ENCODE measurements at regions not wholly inside any gene's neighbourhood (a gene's known extent, or its start where the extent isn't known, plus 50 kb on each side); places are given as distances from the start of the nearest gene placed in this dataset.

- DNase-seq (ENCODE audit: insufficient read length, low spot score) (no peak), FAIRE-seq (no peak)
Observed at GRCh38 chr11:134678744-134679143, 266.7 kb upstream of the B3GAT1 start.

- FAIRE-seq, result no peak
- DNase-seq (ENCODE audit: insufficient read length, low spot score), result no peak
Observed at GRCh38 chr11:134677891-134678551, 266.0 kb upstream of the B3GAT1 start.

- no peak for FAIRE-seq
- DNase-seq (ENCODE audit: insufficient read length, low spot score), result no peak
Observed at GRCh38 chr11:134677397-134677822, 265.4 kb upstream of the B3GAT1 start.

GRCh38 chr11:134676516-134677287 is 264.7 kb upstream of the B3GAT1 start:
- DNase-seq (ENCODE audit: insufficient read length, low spot score), result no peak
- no peak for FAIRE-seq

GRCh38 chr11:134675983-134676382 is 263.9 kb upstream of the B3GAT1 start:
- no peak for FAIRE-seq
- DNase-seq (ENCODE audit: insufficient read length, low spot score), result no peak

- DNase-seq (ENCODE audit: insufficient read length, low spot score), result no peak
- no peak for FAIRE-seq
Observed at GRCh38 chr11:134674974-134675373, 262.9 kb upstream of the B3GAT1 start.

- DNase-seq (ENCODE audit: insufficient read length, low spot score) (no peak), FAIRE-seq (no peak)
Observed at GRCh38 chr11:134670961-134671370, 258.9 kb upstream of the B3GAT1 start.

- DNase-seq (ENCODE audit: insufficient read length, low spot score), result no peak
- FAIRE-seq, result no peak
Observed at GRCh38 chr11:134670247-134670782, 258.3 kb upstream of the B3GAT1 start.

GRCh38 chr11:134669796-134670195 is 257.8 kb upstream of the B3GAT1 start:
- FAIRE-seq (no peak), DNase-seq (ENCODE audit: insufficient read length, low spot score) (no peak)

GRCh38 chr11:134668796-134669195 is 256.8 kb upstream of the B3GAT1 start:
- FAIRE-seq (no peak), DNase-seq (ENCODE audit: insufficient read length, low spot score) (no peak)

GRCh38 chr11:134668076-134668475 is 256.0 kb upstream of the B3GAT1 start:
- DNase-seq (ENCODE audit: insufficient read length, low spot score), result no peak
- FAIRE-seq, result no peak

GRCh38 chr11:134667505-134667904 is 255.5 kb upstream of the B3GAT1 start:
- no peak for FAIRE-seq
- DNase-seq (ENCODE audit: insufficient read length, low spot score), result no peak

- FAIRE-seq, result no peak
- DNase-seq (ENCODE audit: insufficient read length, low spot score), result no peak
Observed at GRCh38 chr11:134667175-134667500, 255.1 kb upstream of the B3GAT1 start.

- no peak for FAIRE-seq
- no peak for DNase-seq (ENCODE audit: insufficient read length, low spot score)
Observed at GRCh38 chr11:134666273-134667174, 254.5 kb upstream of the B3GAT1 start.

- DNase-seq (ENCODE audit: insufficient read length, low spot score) (no peak), FAIRE-seq (no peak)
Observed at GRCh38 chr11:134665571-134666270, 253.7 kb upstream of the B3GAT1 start.

- FAIRE-seq (no peak), DNase-seq (ENCODE audit: insufficient read length, low spot score) (no peak)
Observed at GRCh38 chr11:134665188-134665535, 253.1 kb upstream of the B3GAT1 start.

- no peak for FAIRE-seq
Observed at GRCh38 chr11:134664447-134665187, 252.6 kb upstream of the B3GAT1 start.

GRCh38 chr11:134663506-134664313 is 251.7 kb upstream of the B3GAT1 start:
- DNase-seq (ENCODE audit: insufficient read length, low spot score) (no peak), FAIRE-seq (no peak)

More at GRCh38 chr11:134664447-134665187, 252.6 kb upstream of the B3GAT1 start:
- DNase-seq (ENCODE audit: insufficient read length, low spot score), result no peak

Data from GM19239 (cell line).